ENCODE measurements at regions not wholly inside any gene's neighbourhood (a gene's known extent, or its start where the extent isn't known, plus 50 kb on each side); places are given as distances from the start of the nearest gene placed in this dataset.

DNA sequence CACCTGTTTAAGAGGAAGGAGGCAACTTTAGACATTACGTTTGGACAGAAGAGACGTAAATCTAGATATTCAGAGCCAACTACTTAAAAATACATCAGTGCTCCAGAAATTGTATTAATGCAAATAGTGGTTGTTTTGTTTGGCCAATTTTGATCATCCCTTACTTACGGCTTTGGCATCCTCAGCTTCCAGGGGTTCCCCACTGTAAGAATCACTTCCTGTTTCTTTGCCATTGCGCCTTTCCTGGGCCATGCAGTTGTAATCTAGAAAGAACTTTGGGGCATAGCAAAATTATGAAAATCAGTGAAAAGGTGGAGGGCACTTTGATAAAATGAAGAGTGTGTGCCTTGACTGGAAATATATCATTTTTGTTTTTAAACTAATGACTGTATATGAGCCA lies 537.2 kb upstream of the TLE4 start:
- no peak for TF ChIP-seq CTCF (conservative IDR thresholded peaks at IDR 0.05; ENCODE audit: low read length)
- no peak for TF ChIP-seq EZH2phosphoT487 (IDR thresholded peaks at IDR 0.05; ENCODE audit: borderline replicate concordance)
